RCC 7860 (cell line): ENCODE measurements at regions not wholly inside any gene's neighbourhood (a gene's known extent, or its start where the extent isn't known, plus 50 kb on each side); places are given as distances from the start of the nearest gene placed in this dataset.

Experiments
- DNase-seq: peaks from one replicate; pipeline ENCODE4 v3.0.0-alpha.2; 2015; ENCODE audit warnings: low spot score
- FAIRE-seq: peaks from 2 replicates; lab custom pipeline; 2012; peaks lifted over from hg19 to GRCh38; lab: Jason Lieb, UNC

GRCh38 chr4:133776961-133777360 is 424.6 kb downstream of the PABPC4L start:
- FAIRE-seq: no peak
- no peak for DNase-seq

GRCh38 chr4:133776503-133776902 is 425.1 kb downstream of the PABPC4L start:
- no peak for DNase-seq
- no peak for FAIRE-seq

GRCh38 chr4:133775881-133776280 is 425.7 kb downstream of the PABPC4L start:
- DNase-seq (peak; percentile 14), FAIRE-seq (no peak)

- DNase-seq: no peak
- FAIRE-seq: no peak
Measured at GRCh38 chr4:133775469-133775868, 426.1 kb downstream of the PABPC4L start.

- DNase-seq (no peak), FAIRE-seq (no peak)
Measured at GRCh38 chr4:133759428-133759827, 442.2 kb downstream of the PABPC4L start.

- FAIRE-seq (no peak), DNase-seq (no peak)
Measured at GRCh38 chr4:133741766-133742165, 459.8 kb downstream of the PABPC4L start.

GRCh38 chr4:133720001-133720400 is 481.6 kb downstream of the PABPC4L start:
- DNase-seq (no peak), FAIRE-seq (no peak)

GRCh38 chr4:133719098-133719497 is 482.5 kb downstream of the PABPC4L start:
- no peak for DNase-seq
- FAIRE-seq: no peak

GRCh38 chr4:133714211-133714610 is 487.4 kb downstream of the PABPC4L start:
- no peak for FAIRE-seq
- DNase-seq: no peak

GRCh38 chr4:133713340-133713739 is 488.2 kb downstream of the PABPC4L start:
- FAIRE-seq (no peak), DNase-seq (no peak)

- FAIRE-seq (peak; percentile 57), DNase-seq (peak; percentile 70)
Measured at GRCh38 chr4:133711817-133712216, 489.8 kb downstream of the PABPC4L start.

GRCh38 chr4:133694416-133694815 is 507.2 kb downstream of the PABPC4L start:
- DNase-seq: no peak

GRCh38 chr4:133683967-133684366 is 517.6 kb downstream of the PABPC4L start:
- DNase-seq (no peak), FAIRE-seq (no peak)

More at GRCh38 chr4:133694416-133694815, 507.2 kb downstream of the PABPC4L start:
- no peak for FAIRE-seq

- DNase-seq: no peak
Measured at GRCh38 chr4:133668061-133668851, 519.2 kb downstream of the PCDH10 start.

GRCh38 chr4:133647206-133647605 is 498.1 kb downstream of the PCDH10 start:
- FAIRE-seq (no peak), DNase-seq (no peak)

More at GRCh38 chr4:133668061-133668851, 519.2 kb downstream of the PCDH10 start:
- FAIRE-seq: no peak

GRCh38 chr4:133641191-133641590 is 492.1 kb downstream of the PCDH10 start:
- no peak for DNase-seq
- no peak for FAIRE-seq

- no peak for FAIRE-seq
- DNase-seq: no peak
Measured at GRCh38 chr4:133638751-133639150, 489.7 kb downstream of the PCDH10 start.

GRCh38 chr4:133637161-133637560 is 488.1 kb downstream of the PCDH10 start:
- FAIRE-seq (no peak), DNase-seq (no peak)

- DNase-seq (no peak), FAIRE-seq (no peak)
Measured at GRCh38 chr4:133624744-133625143, 475.6 kb downstream of the PCDH10 start.

- DNase-seq (no peak), FAIRE-seq (no peak)
Measured at GRCh38 chr4:133623847-133624246, 474.8 kb downstream of the PCDH10 start.

GRCh38 chr4:133621628-133622027 is 472.5 kb downstream of the PCDH10 start:
- DNase-seq: no peak
- FAIRE-seq: no peak

- no peak for FAIRE-seq
- DNase-seq: no peak
Measured at GRCh38 chr4:133620555-133620954, 471.5 kb downstream of the PCDH10 start.

- DNase-seq: no peak
- FAIRE-seq: no peak
Measured at GRCh38 chr4:133618963-133619362, 469.9 kb downstream of the PCDH10 start.
